H9 (cell line): ENCODE measurements at regions not wholly inside any gene's neighbourhood (a gene's known extent, or its start where the extent isn't known, plus 50 kb on each side); places are given as distances from the start of the nearest gene placed in this dataset.

Experiments used
- DNase-seq: peaks from one replicate; pipeline ENCODE4 v3.0.0-alpha.2; 2017
- H2AFZ ChIP-seq: one replicate; pipeline ENCODE4 v1.6.1; 2013; ENCODE audit warnings: mild to moderate bottlenecking, low read length, control low read depth, moderate library complexity
- H2AK5ac ChIP-seq: 2 replicates; pipeline ENCODE4 v1.6.1; 2013; ENCODE audit warnings: low read length, control low read depth, mixed read lengths; ENCODE audit not compliant: insufficient read length
- H2BK120ac ChIP-seq: one replicate; pipeline ENCODE4 v1.6.1; 2013; ENCODE audit warnings: low read depth, mild to moderate bottlenecking, low read length, control low read depth, inconsistent platforms; ENCODE audit not compliant: poor library complexity, severe bottlenecking
- H2BK12ac ChIP-seq: 2 replicates; pipeline ENCODE4 v1.6.1; 2013; ENCODE audit warnings: low read length, control low read depth, mixed read lengths, low read depth; ENCODE audit not compliant: insufficient read length
- H2BK15ac ChIP-seq: 2 replicates; pipeline ENCODE4 v1.6.1; 2013; ENCODE audit warnings: low read depth, low read length, control low read depth
- H2BK20ac ChIP-seq: one replicate; pipeline ENCODE4 v1.6.1; 2013; ENCODE audit warnings: low read depth, mild to moderate bottlenecking, low read length, control low read depth, inconsistent platforms; ENCODE audit not compliant: poor library complexity, severe bottlenecking
- H2BK5ac ChIP-seq: 2 replicates; pipeline ENCODE4 v1.6.1; 2013; ENCODE audit warnings: low read length, control low read depth, mixed read lengths; ENCODE audit not compliant: insufficient read length
- H3K14ac ChIP-seq: 2 replicates; pipeline ENCODE4 v1.6.1; 2013; ENCODE audit warnings: low read length, control low read depth; ENCODE audit not compliant: insufficient read depth
- H3K18ac ChIP-seq: 2 replicates; pipeline ENCODE4 v1.6.1; 2013; ENCODE audit warnings: low read depth, mild to moderate bottlenecking, mixed read lengths, low read length, control low read depth; ENCODE audit not compliant: insufficient read length
- H3K23ac ChIP-seq: 2 replicates; pipeline ENCODE4 v1.6.1; 2013; ENCODE audit warnings: low read length, control low read depth, mixed read lengths, low read depth; ENCODE audit not compliant: insufficient read length
- H3K23me2 ChIP-seq: 2 replicates; pipeline ENCODE4 v1.6.1; 2013; ENCODE audit warnings: low read depth, mild to moderate bottlenecking, mixed read lengths, low read length, control low read depth; ENCODE audit not compliant: insufficient read length, poor library complexity, severe bottlenecking
- H3K27ac ChIP-seq: 2 replicates; pipeline ENCODE4 v1.5.1; 2013; ENCODE audit warnings: low read length, control low read depth, mixed read lengths, low read depth; ENCODE audit not compliant: insufficient read length
- H3K27me3 ChIP-seq: 2 replicates; pipeline ENCODE4 v1.6.1; 2013; ENCODE audit warnings: low read length, control low read depth, inconsistent platforms; ENCODE audit not compliant: insufficient read depth
- H3K4ac ChIP-seq: 2 replicates; pipeline ENCODE4 v1.6.1; 2013; ENCODE audit warnings: low read depth, mild to moderate bottlenecking, control low read depth, inconsistent platforms, low read length, moderate library complexity
- H3K4me1 ChIP-seq: 2 replicates; pipeline ENCODE4 v1.6.1; 2013; ENCODE audit warnings: low read length, control low read depth, inconsistent platforms; ENCODE audit not compliant: insufficient read depth
- H3K4me2 ChIP-seq: 2 replicates; pipeline ENCODE4 v1.6.1; 2013; ENCODE audit warnings: low read length, control low read depth, mixed read lengths; ENCODE audit not compliant: insufficient read length, insufficient read depth
- H3K56ac ChIP-seq: 2 replicates; pipeline ENCODE4 v1.6.1; 2013; ENCODE audit warnings: low read depth, mild to moderate bottlenecking, mixed read lengths, low read length, control low read depth; ENCODE audit not compliant: insufficient read length
- H3K79me1 ChIP-seq: 2 replicates; pipeline ENCODE4 v1.6.1; 2013; ENCODE audit warnings: low read depth, mild to moderate bottlenecking, moderate library complexity, low read length, control low read depth, inconsistent platforms; ENCODE audit not compliant: insufficient read depth, poor library complexity, severe bottlenecking
- H3K79me2 ChIP-seq: 2 replicates; pipeline ENCODE4 v1.6.1; 2013; ENCODE audit warnings: low read length, control low read depth, inconsistent platforms; ENCODE audit not compliant: insufficient read depth
- H3K9ac ChIP-seq: 2 replicates; pipeline ENCODE4 v1.6.1; 2013; ENCODE audit warnings: low read length, control low read depth, mixed read lengths; ENCODE audit not compliant: insufficient read length; ENCODE audit errors: extremely low read depth
- H3K9me3 ChIP-seq: one replicate; pipeline ENCODE4 v1.6.1; 2013; ENCODE audit warnings: low read depth, low read length, inconsistent platforms; ENCODE audit not compliant: control insufficient read depth
- H3T11ph ChIP-seq: one replicate; pipeline ENCODE4 v1.6.1; 2013; ENCODE audit warnings: mild to moderate bottlenecking, low read length, control low read depth, inconsistent platforms
- H4K20me1 ChIP-seq: one replicate; pipeline ENCODE4 v1.6.1; 2013; ENCODE audit not compliant: control insufficient read depth, insufficient read length, insufficient read depth
- H4K5ac ChIP-seq: 2 replicates; pipeline ENCODE4 v1.6.1; 2013; ENCODE audit warnings: low read depth, mild to moderate bottlenecking, mixed read lengths, low read length, control low read depth; ENCODE audit not compliant: insufficient read length
- H4K8ac ChIP-seq: replicated peaks from 2 replicates; pipeline ENCODE4 v1.6.1; 2013; ENCODE audit warnings: low read length, control low read depth, mixed read lengths, low read depth; ENCODE audit not compliant: insufficient read length
- H4K91ac ChIP-seq: 2 replicates; pipeline ENCODE4 v1.6.1; 2013; ENCODE audit warnings: low read depth, mild to moderate bottlenecking, moderate library complexity, mixed read lengths, low read length, control low read depth; ENCODE audit not compliant: insufficient read length
- H3K27ac Mint-ChIP-seq, 3 experiments: 2 replicates in 2 of 3; 3 replicates in 1 of 3; pipeline ENCODE4 v1.8.0; 2020 to 2021; ENCODE audit warnings: mixed read lengths in 3 of 3, mild to moderate bottlenecking in 1 of 3, moderate library complexity in 1 of 3
- H3K27me3 Mint-ChIP-seq: 2 replicates; pipeline ENCODE4 v1.8.0; 2021; ENCODE audit warnings: low read depth, mild to moderate bottlenecking, moderate library complexity, mixed read lengths
- H3K36me3 Mint-ChIP-seq, 3 experiments: 2 replicates in 2 of 3; 3 replicates in 1 of 3; pipeline ENCODE4 v1.8.0; 2020 to 2021; ENCODE audit warnings: low read depth in 3 of 3, mixed read lengths in 3 of 3; ENCODE audit not compliant: insufficient read depth in 1 of 3
- H3K4me1 Mint-ChIP-seq, 2 experiments: 2 replicates each; pipeline ENCODE4 v1.8.0; 2020; ENCODE audit warnings: mixed read lengths in 2 of 2
- H3K4me3 Mint-ChIP-seq, 2 experiments: 2 replicates in 1 of 2; 3 replicates in 1 of 2; pipeline ENCODE4 v1.8.0; 2020 to 2021; ENCODE audit warnings: mild to moderate bottlenecking in 2 of 2, mixed read lengths in 2 of 2, moderate library complexity in 1 of 2
- H3K9me3 Mint-ChIP-seq, 2 experiments: 2 replicates in 1 of 2; 3 replicates in 1 of 2; pipeline ENCODE4 v1.8.0; 2020; ENCODE audit warnings: mild to moderate bottlenecking in 2 of 2, mixed read lengths in 2 of 2, moderate library complexity in 1 of 2
- CTCF ChIP-seq: fragments of 200-600 bp; sonication (generic); conservative IDR thresholded peaks from 3 replicates; pipeline ENCODE4 v1.8.0; 2021; ENCODE audit warnings: antibody characterized with exemption, mild to moderate bottlenecking
- WGBS: extraction: QIAGEN DNeasy Blood & Tissue Kit; methylation state at CpG from one replicate; pipeline ENCODE4 v1.1.7; 2013; ENCODE audit warnings: missing lambda C conversion rate, low lambda C conversion rate, mixed read lengths; ENCODE audit not compliant: insufficient read length; ENCODE audit errors: extremely low coverage; 5-methylcytosine and 5-hydroxymethylcytosine counted together

GRCh38 chr12:108053512-108053911 lies 75.6 kb upstream of the WSCD2 start:
- H3K9me3 ChIP-seq, result no peaks in the 10 kb centered on the region
- H3K23ac ChIP-seq, result no peak overlapping the region
- no peak overlapping the region for H3T11ph ChIP-seq
- Mint-ChIP-seq H3K36me3 (no peaks in the 10 kb centered on the region), H3K4me1 (peaks cover 14 to 25% of the 10 kb centered on the region in 2 experiments), H3K9me3 (no peaks in the 10 kb centered on the region), H3K27me3 (peaks cover 17% of the 10 kb centered on the region), H3K4me3 (no peak overlapping the region), H3K27ac (no peak overlapping the region)
- no peak for TF ChIP-seq CTCF
- H3K27ac ChIP-seq, result no peak overlapping the region
- no peaks in the 10 kb centered on the region for H3K4me1 ChIP-seq
- no peak overlapping the region for H2AFZ ChIP-seq
- H4K91ac ChIP-seq, result no peak overlapping the region
- H3K56ac ChIP-seq, result no peak overlapping the region
- H3K79me1 ChIP-seq, result no peaks in the 10 kb centered on the region
- no peaks in the 10 kb centered on the region for H3K27me3 ChIP-seq
- no peak overlapping the region for H3K9ac ChIP-seq
- H4K5ac ChIP-seq, result no peak overlapping the region
- H2BK5ac ChIP-seq, result no peak overlapping the region
- H3K23me2 ChIP-seq, result no peaks in the 10 kb centered on the region
- no peak overlapping the region for H2AK5ac ChIP-seq
- no CpG with 5 or more reads among the region's 3 CpGs for WGBS
- DNase-seq, result no peak
- H3K4ac ChIP-seq, result no peak overlapping the region
- H4K8ac ChIP-seq, result no peak overlapping the region
- no peak overlapping the region for H3K18ac ChIP-seq
- H2BK15ac ChIP-seq, result no peak overlapping the region
- no peaks in the 10 kb centered on the region for H3K79me2 ChIP-seq
- no peak overlapping the region for H3K14ac ChIP-seq
- H3K4me2 ChIP-seq, result no peak overlapping the region
- H2BK12ac ChIP-seq, result no peak overlapping the region
- no peaks in the 10 kb centered on the region for H4K20me1 ChIP-seq
- H2BK120ac ChIP-seq, result no peak overlapping the region
- no peak overlapping the region for H2BK20ac ChIP-seq
